ENCODE measurements at regions not wholly inside any gene's neighbourhood (a gene's known extent, or its start where the extent isn't known, plus 50 kb on each side); places are given as distances from the start of the nearest gene placed in this dataset.
"Not testable (repeated sequence)": the region's sequence is repeated elsewhere in the genome, so short reads cannot be mapped to it uniquely, and the experiment has no call there.

DNA sequence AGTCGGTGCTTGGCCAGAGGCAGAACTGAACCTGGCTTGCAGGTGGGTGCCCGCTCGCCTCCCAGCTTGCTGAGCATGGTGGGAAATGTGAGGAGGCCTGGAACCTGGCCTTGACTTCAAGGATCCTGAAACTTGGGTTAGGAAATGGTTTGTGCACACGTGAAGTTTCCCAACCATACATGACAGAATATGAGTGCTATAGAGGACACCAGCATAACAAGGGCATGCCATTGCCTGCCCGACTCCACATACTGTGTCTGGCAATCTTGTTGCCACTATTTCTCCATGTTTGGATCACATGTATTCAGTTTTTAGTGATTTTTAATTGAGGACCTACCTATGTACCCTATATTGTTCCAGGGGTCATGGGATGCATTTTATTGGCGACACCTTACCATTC is 177.6 kb upstream of the ANKRD55 start:
- DNase-seq = no peak

DNA sequence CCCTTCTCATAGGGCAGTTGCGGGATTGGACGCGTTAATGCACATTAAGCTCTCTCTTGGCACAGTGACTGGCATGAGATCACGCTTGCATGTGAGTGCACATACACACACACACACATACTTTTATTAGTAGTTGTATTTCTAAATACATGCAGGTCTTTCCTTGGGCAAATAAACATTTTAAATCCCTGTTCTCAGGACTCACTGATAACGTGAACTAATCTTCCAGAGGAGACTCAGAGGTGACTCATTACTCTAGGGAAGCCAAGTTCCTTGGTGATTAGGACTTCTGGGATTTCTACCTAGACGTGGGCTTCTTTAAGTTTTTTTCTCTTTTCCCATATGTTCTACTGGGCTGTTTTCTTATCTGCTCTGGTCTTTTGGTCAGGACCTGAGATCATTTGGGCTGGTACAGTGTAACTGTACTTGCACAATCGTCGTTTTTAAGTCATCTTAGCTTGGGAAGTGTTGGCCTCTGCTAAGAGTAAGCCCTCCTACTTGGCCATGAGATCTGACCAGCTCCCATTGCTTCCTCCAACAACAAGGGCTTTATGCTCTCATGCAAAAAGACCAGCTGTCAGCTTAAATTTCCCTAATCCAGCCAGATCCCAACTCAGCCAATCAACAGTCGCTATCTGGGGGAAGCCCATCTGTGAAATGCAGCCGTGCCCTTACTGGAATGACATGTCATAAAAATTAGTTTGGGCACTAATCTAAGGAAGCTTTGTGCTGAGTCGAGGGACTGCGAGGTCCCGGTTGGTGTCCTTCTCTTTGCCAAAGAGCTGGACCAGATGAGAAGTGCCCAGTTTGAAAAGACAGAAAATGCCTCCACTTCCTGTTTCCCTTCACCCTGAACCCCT is 176.4 kb upstream of the ANKRD55 start:
- DNase-seq = peak; percentile 83

DNA sequence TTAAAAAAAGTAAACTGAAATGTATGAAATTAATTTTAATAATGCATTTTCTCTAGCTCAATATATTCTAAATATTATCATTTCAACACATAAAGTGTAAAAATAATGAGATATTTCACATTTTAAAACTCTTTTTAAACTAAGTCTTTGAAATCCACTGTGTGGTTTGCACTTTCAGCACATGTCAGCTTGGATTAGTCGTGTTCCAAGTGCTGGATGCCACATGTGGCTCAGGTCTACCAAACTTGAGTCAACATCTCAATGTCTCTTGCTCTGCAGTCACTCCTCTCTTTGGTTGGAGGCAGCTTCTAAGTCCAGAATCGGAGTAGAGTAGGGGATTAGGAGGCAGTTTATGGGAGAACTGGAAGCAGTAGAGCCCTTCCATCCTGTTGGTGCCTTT is 173.7 kb upstream of the ANKRD55 start:
- no peak for DNase-seq

DNA sequence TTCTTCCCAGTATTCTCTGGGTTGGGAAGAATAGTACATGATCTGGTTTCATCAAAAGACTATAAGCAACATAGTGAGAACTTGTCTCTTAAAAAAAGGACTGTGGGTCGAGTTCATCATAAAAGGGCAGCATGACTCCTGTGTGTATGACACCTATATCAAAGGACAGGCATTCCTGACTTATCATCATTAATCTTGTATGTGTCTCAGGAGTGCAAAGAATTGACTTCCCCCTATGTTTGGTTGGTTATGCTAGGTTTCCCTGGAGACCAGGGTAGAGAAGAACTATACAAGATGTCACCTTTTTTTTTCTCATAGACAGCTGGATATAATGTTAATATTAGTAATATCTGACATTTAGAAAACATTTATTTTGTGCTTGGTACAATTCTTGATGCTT is 173.1 kb upstream of the ANKRD55 start:
- DNase-seq = no peak

DNA sequence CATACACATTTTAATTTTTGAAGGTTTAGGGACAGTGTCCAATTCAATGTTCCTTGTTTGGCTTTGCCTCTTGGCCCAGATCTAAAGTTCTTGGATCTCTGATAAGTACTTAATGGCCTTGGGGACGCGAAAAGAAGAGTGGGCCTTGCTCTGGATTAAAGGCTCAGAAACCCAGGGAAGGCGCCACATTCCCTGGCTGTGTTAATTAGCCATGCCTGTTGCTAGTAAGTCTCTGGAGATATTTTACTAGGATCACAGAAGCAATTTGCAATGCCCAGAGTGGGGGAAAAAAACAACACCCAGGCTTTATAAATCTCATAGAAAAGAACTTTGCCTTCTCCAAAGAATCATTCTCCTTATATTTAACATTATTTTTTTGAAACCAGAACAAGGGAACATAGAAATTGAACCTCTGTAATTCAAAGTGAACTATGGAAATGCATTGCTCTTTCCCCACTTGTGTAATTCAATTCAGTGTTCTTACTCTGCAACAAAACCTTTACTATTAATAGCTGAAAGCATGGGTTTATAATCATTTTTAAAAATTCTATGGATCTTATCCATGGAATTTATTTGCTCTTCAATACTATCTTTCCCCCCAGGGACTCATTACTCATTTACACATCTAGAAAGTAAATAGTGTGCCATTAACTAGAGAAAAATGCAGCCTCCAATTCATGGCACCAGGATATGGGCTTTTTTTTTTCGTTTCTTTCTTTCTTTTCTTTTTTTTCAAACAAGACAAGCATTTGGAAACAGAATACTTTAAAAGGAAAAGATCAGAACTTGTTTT is 172.2 kb upstream of the ANKRD55 start:
- DNase-seq = no peak

DNA sequence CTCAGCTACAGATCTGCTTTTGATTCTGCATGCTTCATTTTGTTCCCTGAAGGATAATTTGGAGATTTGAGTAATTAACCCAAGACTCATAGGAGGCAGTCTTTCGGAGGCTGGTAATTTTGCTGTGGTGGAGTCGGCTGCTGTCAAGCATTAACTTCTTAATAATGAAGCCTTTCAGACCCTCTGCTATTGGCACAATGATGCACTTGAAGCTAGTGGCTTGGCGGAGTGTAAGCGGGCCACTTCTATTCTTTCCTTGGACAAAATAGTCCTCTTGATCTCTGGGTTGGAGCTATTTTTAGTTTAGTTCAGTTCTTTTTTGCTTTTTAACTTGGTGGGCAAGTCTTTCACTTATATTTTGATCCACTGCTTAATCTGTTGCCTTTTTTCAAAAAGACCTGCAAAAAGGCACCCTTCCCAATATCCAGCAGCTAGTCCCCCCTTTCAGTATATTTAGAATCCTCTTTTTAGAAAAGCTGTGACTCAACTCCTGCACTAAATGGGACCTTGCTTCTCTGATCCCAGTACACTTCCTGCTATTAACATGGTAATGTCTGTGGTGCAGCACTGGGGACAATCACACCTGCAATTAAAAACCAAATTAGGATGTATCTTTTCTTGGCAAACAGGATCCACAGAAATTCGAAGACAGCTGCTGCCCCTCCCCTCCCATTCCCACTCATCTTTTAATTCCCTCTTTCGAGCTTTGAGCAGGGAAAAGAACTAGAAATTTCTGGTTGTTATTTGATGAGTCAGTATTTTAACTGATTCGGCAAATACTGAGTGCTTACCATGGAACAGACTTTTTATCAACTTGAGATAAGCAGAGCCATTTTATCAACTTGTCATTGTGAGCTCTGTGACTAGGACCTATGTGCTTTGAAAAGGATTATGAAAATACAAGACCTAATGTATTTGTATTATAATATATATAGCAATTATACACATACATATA is 169.4 kb upstream of the ANKRD55 start:
- DNase-seq = no peak

DNA sequence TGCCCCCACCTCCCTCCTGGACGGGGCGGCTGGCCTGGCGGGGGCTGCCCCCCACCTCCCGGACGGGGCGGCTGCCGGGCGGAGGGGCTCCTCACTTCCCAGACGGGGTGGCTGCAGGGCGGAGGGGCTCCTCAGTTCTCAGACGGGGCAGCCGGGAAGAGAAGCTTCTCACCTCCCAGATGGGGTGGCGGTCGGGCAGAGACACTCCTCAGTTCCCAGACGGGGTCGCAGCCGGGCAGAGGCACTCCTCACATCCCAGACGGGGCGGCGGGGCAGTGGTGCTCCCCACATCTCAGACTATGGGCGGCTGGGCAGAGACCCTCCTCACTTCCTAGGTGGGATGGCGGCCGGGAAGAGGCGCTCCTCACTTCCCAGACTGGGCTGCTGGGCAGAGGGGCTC is 164.7 kb upstream of the ANKRD55 start:
- DNase-seq = not testable (repeated sequence)

DNA sequence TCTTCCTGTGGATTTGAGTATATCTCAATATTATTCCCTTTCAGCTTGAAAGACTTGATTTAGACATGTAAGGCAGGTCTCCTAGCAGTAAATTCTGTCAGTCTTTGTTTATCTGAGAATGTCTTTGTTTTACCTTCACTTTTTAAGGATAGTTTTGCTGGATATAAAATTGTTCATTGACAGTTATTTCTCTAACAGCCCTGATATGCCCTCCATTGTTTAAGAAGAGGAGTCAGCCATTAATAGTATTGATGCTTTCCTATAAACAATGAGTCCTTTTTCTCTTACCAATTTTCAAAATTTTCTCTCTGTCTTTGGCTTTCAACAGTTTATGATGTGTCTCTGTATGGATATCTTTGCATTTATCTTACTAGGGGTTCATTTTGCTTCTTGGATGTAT is 163.5 kb upstream of the ANKRD55 start:
- DNase-seq = no peak

DNA sequence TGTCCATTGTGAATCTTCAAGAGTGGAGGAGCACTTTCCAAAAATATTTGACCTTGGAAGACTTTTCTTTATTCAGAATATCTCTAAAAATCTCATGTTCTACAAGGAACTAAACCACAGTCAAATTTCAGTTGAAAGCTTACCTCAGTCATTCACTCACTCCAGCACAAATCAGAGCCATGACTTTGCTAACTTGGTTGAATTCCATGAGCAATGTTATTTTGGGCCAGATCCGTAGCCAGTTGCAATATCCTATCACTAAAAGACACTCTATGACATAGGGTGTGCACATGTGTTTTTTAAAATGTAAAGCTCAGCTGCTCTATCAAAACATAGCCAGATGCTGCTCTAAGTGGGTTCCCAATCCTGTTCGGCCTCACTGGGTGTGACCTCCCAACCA is 156.1 kb upstream of the ANKRD55 start:
- no peak for DNase-seq

DNA sequence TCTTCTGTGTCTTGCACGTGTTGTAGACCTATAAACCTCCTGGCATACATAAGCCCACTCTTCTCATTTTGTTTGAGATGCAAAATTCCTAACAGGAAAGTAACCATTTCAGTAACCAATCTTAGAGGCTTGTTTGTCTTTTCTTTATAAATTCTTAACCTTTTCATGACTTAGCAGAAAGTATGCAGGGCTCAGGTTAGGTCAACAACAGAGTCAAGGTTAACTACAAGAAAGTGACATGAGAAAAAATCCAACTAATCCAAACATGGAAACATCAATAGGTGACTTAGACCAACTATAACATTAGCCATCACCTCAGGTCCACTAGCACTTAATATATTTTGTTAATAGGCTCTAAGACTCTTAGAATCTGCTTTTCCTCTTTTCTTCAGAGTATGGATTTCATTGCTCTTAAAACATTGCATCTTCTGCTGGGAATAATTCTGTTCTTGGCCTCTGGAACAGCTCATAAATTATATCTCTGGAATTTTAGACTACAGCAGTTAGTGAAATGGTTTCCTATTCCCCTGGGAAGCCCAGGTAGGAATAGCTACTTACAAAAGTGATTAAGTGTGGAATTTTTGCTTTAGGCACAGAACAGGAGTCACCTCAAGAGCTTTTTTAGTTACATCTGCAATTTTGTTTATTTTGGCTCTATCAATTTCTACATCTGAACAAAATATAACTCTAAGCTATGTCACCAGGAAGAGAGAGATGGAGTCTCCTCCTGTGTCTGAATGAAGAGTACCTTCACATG is 155.3 kb upstream of the ANKRD55 start:
- no peak for DNase-seq

DNA sequence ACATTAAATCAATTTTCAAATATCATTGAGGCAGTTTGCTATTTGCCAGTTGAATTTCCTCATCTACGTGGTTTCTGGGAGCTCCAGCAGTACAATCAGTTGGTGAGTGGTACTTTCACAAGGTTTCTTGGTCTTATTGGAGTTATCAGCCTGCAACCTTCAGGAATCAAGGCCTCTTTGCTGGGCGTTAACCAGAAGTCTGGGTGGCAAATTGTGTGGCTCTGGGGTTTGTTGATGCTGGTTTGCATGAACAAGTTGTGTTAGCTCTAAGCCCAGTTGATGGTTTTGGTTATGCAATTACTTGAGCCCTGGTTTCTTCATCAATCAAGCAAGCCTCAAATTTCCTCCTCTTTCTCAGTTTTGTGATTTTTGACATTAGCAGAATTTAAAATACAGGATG is 152.9 kb upstream of the ANKRD55 start:
- no peak for DNase-seq

DNA sequence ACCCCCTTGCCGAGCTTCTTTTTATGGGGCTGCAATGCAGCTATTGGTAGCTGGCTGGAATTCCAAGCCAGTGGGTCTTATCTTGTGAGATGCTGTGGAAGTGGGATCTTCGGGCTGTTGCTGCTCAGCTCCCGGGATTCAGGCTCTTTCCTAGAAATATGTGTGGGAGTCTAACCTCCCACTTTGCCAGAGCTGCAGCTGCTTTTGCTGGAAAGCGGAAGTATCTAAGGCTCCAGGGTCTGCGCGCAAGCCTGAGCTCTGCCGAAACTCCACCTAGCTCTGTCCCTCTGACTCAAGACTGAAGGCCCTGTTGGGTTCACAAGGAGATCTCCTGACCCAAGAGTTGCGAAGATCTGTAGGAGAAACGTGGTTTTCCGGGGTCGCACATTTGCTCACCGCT is 151.1 kb upstream of the ANKRD55 start:
- no peak for DNase-seq

DNA sequence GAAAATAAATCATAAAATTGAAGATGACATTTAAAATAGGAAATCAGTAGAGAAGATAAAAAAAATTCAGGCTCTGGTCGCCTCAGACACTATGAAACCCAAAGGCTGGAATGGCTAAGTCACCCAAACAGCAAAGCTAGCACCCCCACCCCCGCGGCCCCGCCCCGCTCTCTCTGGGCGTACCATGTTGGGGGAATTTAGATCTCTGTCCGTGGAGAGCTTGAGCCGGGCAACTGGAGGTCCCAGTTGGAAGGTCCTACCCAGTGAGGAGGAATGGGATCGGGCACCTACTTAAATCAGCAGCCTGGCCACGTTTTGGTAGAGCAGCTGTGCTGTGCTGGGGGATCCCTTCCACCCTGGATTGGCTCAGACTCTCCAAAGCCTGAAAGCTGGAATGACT is 150.6 kb upstream of the ANKRD55 start:
- no peak for DNase-seq

DNA sequence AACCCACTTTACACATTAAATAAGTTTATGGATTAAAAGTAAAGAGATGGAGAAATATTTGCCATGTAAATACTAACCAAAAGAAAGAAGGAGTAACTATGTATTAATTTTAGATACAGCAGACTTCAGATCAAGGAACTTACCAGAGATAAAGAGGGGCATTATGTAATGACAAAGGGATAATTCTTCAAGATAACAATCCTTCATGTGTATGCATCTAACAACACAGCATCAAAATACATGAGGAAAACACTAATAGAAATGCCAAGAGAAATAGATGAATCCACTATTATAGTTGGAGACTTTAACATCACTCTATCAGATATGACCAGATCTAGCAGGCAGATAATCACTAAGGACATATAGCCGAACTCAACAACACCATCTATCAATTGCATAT is 149.8 kb upstream of the ANKRD55 start:
- no peak for DNase-seq

DNA sequence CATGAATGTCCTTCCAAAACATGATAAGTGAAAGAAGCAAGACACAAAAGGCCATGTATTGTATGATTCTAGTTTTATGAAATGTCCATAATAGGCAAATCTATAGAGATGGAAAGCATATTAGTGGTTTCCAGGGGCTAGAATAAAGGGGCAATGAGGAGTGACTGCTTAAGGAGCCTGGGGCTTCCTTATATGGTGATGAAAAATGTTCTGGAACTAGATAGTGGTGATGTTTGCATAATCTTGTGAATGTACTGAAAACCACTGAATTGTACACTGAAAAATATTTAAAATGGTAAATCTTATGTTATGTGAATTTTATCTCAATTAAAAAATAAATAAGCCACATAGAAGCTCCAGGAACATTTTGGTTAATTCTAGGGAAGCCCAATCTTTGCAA is 144.4 kb upstream of the ANKRD55 start:
- no peak for DNase-seq

DNA sequence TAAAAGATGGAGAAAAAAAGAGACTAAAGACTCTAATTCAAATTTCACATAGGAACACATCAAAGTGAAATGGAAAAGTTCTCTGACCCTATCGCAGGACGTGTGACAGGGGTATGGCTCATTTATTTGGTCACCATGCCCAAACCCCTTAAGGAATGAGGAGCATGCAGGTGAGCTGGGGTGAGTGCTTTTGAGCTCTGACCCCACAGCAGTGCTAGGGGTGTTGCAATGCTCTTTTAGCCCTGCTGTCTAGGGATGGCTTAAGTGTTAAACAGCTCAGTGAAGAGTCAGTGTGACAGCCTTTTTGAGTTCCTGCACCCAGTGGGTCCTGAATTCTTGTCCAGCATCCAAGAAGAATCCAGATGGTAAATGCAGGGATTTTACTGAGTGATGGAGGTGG is 143.0 kb upstream of the ANKRD55 start:
- no peak for DNase-seq

DNA sequence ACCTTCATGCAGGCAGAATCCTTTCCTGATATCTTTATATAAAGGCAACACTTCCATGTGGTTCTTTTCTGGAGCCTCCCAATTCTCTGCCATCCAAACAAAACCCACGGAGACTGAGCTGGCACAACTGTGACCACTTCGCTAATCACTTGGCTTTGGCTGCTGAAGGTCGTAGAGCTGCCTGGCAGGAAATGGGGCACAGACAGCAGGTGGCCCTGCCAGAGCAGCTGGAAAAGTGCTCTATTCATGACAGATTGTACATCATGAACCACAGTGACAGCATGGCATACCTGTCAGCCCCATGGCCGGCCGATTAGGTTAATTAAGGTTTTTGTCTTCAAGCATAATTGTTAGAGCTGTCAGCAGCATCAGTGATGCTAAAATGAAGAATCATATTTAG is 141.9 kb upstream of the ANKRD55 start:
- no peak for DNase-seq

DNA sequence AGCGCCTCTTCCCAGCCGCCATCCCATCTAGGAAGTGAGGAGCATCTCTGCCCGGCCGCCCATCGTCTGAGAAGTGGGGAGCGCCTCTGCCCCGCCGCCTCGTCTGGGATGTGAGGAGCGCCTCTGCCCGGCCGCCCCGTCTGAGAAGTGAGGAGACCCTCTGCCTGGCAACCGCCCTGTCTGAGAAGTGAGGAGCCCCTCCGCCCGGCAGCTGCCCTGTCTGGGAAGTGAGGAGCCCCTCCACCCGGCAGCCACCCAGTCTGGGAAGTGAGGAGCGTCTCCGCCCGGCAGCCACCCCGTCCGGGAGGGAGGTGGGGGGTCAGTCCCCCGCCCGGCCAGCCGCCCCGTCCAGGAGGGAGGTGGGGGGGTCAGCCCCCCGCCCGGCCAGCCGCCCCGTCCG is 139.4 kb upstream of the ANKRD55 start:
- DNase-seq = not testable (repeated sequence)

DNA sequence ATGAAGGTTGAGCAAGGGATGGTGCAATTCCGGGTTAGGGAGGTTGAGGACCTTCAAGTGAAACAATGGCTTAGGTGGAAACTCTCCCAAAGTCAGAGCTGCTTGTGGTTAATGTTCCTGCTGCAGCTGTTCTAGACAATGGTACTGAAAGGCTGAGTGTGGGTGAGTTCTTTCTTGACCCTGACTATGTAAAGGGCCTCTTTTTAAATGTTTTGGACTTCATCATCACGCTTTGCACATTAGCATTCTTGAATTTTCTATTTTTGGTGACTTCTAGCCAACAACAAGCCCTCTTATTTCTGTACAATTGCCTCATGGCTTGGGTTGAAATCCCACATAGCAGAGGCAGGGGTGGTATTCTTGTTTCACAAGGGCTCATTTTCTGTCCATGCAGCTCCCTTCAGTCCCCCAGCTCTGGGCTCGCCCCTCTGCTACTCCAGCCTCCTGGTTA is 136.3 kb upstream of the ANKRD55 start:
- DNase-seq = no peak

DNA sequence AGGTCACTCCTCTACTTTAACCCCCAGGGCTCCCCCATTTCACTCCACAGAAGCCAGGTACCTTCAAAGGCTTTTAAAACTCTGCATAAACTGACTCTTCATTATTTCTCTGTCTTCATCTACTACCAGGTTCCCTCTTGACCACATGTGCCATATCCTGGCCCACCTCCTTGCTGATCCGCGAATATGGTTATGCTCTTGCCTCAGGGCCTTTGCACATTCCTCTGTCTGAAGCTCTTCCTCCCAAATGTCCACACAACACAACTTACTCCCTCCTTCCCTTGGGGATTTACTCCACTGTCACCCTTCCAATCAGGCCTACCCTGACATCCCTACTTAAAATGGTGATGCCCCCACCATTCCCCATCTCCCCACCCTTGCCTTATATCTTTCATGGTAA is 134.6 kb upstream of the ANKRD55 start:
- DNase-seq = no peak

DNA sequence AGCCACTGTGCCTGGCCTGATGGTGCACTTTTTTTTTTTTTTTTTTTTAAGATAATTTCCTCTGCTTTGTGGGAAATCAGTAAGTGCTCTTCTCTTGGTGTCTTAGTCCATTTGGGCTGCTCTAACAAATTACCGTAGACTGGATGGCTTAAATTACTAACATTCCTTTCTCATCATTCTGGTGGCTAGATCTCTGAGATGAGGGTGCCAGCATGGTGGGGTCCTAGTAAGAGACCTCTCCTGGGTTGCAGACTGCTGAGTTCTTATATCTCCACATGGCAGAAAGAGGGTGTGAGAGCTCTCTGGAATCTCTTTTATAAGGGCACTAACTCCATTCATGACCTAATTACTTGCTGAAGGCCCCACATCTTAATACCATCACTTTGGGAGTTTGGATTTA is 133.9 kb upstream of the ANKRD55 start:
- no peak for DNase-seq

DNA sequence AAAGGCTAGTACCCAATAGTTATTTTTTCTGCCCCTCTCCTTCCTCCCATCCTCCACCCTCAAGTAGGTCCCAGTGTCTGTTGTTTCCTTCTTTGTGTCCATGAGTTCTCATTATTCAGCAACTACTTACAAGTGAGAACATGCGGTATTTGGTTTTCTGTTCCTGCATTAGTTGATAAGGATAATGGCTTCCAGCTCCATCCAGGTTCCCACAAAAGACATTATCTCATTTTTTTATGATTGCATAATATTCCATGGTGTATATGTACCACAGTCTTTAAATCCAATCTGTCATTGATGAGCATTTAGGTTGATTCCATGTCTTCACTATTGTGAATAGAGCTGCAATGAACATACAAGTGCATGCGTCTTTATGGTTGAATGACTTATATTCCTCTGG is 128.3 kb upstream of the ANKRD55 start:
- DNase-seq = no peak
